ENCODE measurements at regions not wholly inside any gene's neighbourhood (a gene's known extent, or its start where the extent isn't known, plus 50 kb on each side); places are given as distances from the start of the nearest gene placed in this dataset.
A peak's percentile ranks its signal among the peaks of the same experiment; 100 is the strongest.

DNA sequence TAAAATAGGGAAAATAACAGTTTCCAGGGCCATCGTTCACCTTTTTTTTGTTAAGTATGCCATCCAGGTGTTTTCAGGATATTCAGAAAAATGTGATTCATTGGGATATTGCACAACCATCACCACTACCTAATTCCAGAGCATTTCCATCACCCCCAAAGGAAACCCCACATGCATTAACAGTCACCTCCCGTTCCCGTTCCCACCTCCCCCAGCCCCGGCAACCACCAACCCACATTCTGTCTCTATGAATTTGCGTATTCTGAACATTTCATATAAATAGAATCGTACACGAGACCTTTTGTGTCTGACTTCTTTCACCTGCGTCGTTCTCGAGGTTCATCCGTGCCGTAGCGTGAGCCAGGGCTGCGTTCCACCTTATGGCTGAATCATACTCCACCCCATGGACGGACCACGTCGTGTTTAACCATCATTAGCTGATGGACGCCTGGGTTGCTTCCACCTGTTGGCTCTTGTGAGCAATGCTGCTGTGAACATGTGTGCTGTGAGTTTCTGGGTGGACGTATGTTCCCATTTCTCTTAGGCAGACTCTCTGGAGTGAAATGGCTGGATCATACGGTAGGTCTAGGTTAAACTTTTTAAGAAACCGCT lies 51.0 kb upstream of the NCOR2 start:
- no peaks in the 10 kb centered on the region for H3K23me2 ChIP-seq (ENCODE audit: insufficient read length, low read depth, low read length, poor library complexity, severe bottlenecking)
- no peak overlapping the region for H2BK120ac ChIP-seq (ENCODE audit: low read depth, low read length, poor library complexity, severe bottlenecking)
- H3K23ac ChIP-seq (ENCODE audit: insufficient read length, low read depth, low read length) = no peak overlapping the region
- no peak overlapping the region for H3T11ph ChIP-seq (ENCODE audit: low read length)
- no peak overlapping the region for H3K4me3 Mint-ChIP-seq
- H2BK20ac ChIP-seq (ENCODE audit: low read depth, low read length, poor library complexity, severe bottlenecking) = no peak overlapping the region
- H4K5ac ChIP-seq (ENCODE audit: insufficient read length, low read depth, low read length) = no peak overlapping the region
- no peak overlapping the region for H3K18ac ChIP-seq (ENCODE audit: insufficient read length, low read depth, low read length)
- H2BK5ac ChIP-seq (ENCODE audit: insufficient read length, low read length) = no peak overlapping the region
- H3K79me2 ChIP-seq (ENCODE audit: insufficient read depth, low read length) = no peaks in the 10 kb centered on the region
- no peaks in the 10 kb centered on the region for H3K27me3 ChIP-seq (ENCODE audit: insufficient read depth, low read length)
- TF ChIP-seq, protein P1, sequence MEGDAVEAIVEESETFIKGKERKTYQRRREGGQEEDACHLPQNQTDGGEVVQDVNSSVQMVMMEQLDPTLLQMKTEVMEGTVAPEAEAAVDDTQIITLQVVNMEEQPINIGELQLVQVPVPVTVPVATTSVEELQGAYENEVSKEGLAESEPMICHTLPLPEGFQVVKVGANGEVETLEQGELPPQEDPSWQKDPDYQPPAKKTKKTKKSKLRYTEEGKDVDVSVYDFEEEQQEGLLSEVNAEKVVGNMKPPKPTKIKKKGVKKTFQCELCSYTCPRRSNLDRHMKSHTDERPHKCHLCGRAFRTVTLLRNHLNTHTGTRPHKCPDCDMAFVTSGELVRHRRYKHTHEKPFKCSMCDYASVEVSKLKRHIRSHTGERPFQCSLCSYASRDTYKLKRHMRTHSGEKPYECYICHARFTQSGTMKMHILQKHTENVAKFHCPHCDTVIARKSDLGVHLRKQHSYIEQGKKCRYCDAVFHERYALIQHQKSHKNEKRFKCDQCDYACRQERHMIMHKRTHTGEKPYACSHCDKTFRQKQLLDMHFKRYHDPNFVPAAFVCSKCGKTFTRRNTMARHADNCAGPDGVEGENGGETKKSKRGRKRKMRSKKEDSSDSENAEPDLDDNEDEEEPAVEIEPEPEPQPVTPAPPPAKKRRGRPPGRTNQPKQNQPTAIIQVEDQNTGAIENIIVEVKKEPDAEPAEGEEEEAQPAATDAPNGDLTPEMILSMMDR (conservative IDR thresholded peaks at IDR 0.05) = no peak
- H2AK5ac ChIP-seq (ENCODE audit: insufficient read length, low read length) = no peak overlapping the region
- no peak overlapping the region for H2BK12ac ChIP-seq (ENCODE audit: insufficient read length, low read depth, low read length)
- no peak overlapping the region for H3K9ac ChIP-seq (ENCODE audit: extremely low read depth, insufficient read length, low read length)
- no peaks in the 10 kb centered on the region for H3K9me3 ChIP-seq (ENCODE audit: control insufficient read depth, low read depth, low read length)
- no peak overlapping the region for H2BK15ac ChIP-seq (ENCODE audit: low read depth, low read length)
- H3K4me1 Mint-ChIP-seq = peaks cover 9 to 10% of the 10 kb centered on the region in 2 experiments; a peak in 3 of 4 replicates
- DNase-seq = no peak
- H3K9me3 Mint-ChIP-seq = peaks cover 0 to 9% of the 10 kb centered on the region in 2 experiments; a peak in 4 of 5 replicates
- H3K4me1 ChIP-seq (ENCODE audit: insufficient read depth, low read length) = no peaks in the 10 kb centered on the region
- peaks cover 5% of the 10 kb centered on the region; the same call in 1 of the 2 replicates for H3K27me3 Mint-ChIP-seq (ENCODE audit: low read depth)
- peak overlapping the region in 2 of 3 experiments; percentile 21 to 79; a peak in 2 of 7 replicates for H3K27ac Mint-ChIP-seq
- H3K79me1 ChIP-seq (ENCODE audit: insufficient read depth, low read depth, low read length, poor library complexity, severe bottlenecking) = no peaks in the 10 kb centered on the region
- no peak overlapping the region for H4K8ac ChIP-seq (replicated peaks; ENCODE audit: insufficient read length, low read depth, low read length)
- H2AFZ ChIP-seq (ENCODE audit: low read length) = no peak overlapping the region
- no CpG with 5 or more reads among the region's 21 CpGs for WGBS (ENCODE audit: extremely low coverage, insufficient read length, low lambda C conversion rate)
- H3K14ac ChIP-seq (ENCODE audit: insufficient read depth, low read length) = no peak overlapping the region
- H4K91ac ChIP-seq (ENCODE audit: insufficient read length, low read depth, low read length) = no peak overlapping the region
- H3K27ac ChIP-seq (ENCODE audit: insufficient read length, low read depth, low read length) = no peak overlapping the region
- no peak overlapping the region for H3K56ac ChIP-seq (ENCODE audit: insufficient read length, low read depth, low read length)
- H4K20me1 ChIP-seq (ENCODE audit: control insufficient read depth, insufficient read depth, insufficient read length) = no peaks in the 10 kb centered on the region
- no peak overlapping the region for H3K4me2 ChIP-seq (ENCODE audit: insufficient read depth, insufficient read length, low read length)
- H3K4ac ChIP-seq (ENCODE audit: low read depth, low read length) = no peak overlapping the region
- peaks cover 0 to 3% (median 0%) of the 10 kb centered on the region in 3 experiments; a peak in 1 of 7 replicates for H3K36me3 Mint-ChIP-seq (ENCODE audit: insufficient read depth in 1 of 3, low read depth in 3 of 3)

All from H9 (cell line).